Fibroblast of lung (primary cell): ENCODE measurements at regions not wholly inside any gene's neighbourhood (a gene's known extent, or its start where the extent isn't known, plus 50 kb on each side); places are given as distances from the start of the nearest gene placed in this dataset.

Experiments
- EZH2 ChIP-seq: IDR thresholded peaks from 2 replicates; pipeline ENCODE4 v1.5.1; 2012; ENCODE audit warnings: low read length, control low read depth, mild to moderate bottlenecking; ENCODE audit errors: missing control alignments
- TF ChIP-seq, protein P1 (sequence below), 2 donors: IDR thresholded peaks in 1 of 2; conservative IDR thresholded peaks in 1 of 2; 1 replicate in 1 of 2; 2 replicates in 1 of 2; pipeline ENCODE4 v1.5.1; 2011 to 2012; ENCODE audit warnings: low read length in 2 of 2, control low read depth in 1 of 2, inconsistent platforms in 1 of 2, low read depth in 1 of 2, mild to moderate bottlenecking in 1 of 2

DNA sequence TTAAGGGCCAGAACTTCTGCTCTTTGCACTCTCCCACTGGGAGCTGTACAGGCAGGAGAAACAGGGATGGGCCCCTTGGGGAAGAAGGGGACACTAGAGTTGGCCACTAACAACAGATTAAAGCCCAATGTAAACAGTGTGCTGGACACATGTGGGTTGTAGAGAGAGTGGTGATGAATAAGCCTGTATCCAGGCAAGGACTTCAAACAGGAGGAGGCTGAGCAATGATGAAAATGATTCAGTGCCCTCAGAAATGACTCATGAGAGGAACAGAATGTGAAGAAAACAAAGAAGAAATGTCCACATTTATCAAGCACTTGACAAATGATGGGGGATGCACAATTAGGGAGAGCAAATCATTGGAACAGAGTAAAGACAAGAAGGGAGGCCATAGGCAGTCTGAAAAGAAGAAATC, 242.3 kb downstream of the TBX18 start:
- TF ChIP-seq, protein P1, sequence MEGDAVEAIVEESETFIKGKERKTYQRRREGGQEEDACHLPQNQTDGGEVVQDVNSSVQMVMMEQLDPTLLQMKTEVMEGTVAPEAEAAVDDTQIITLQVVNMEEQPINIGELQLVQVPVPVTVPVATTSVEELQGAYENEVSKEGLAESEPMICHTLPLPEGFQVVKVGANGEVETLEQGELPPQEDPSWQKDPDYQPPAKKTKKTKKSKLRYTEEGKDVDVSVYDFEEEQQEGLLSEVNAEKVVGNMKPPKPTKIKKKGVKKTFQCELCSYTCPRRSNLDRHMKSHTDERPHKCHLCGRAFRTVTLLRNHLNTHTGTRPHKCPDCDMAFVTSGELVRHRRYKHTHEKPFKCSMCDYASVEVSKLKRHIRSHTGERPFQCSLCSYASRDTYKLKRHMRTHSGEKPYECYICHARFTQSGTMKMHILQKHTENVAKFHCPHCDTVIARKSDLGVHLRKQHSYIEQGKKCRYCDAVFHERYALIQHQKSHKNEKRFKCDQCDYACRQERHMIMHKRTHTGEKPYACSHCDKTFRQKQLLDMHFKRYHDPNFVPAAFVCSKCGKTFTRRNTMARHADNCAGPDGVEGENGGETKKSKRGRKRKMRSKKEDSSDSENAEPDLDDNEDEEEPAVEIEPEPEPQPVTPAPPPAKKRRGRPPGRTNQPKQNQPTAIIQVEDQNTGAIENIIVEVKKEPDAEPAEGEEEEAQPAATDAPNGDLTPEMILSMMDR (conservative IDR thresholded peaks at IDR 0.05 in 1 of 2, IDR thresholded peaks at IDR 0.05 in 1 of 2; ENCODE audit: low read depth in 1 of 2, low read length in 2 of 2) = no peak
- TF ChIP-seq EZH2 = no peak
